H1 (cell line): ENCODE measurements at regions not wholly inside any gene's neighbourhood (a gene's known extent, or its start where the extent isn't known, plus 50 kb on each side); places are given as distances from the start of the nearest gene placed in this dataset.

ENCODE experiments used
- SIX5 ChIP-seq: IDR thresholded peaks from 2 replicates; pipeline ENCODE4 v1.6.1; 2011; ENCODE audit warnings: mild to moderate bottlenecking, low read depth, low read length
- TAF7 ChIP-seq: optimal IDR thresholded peaks from 2 replicates; pipeline ENCODE3; 2011; ENCODE audit warnings: low read depth, mild to moderate bottlenecking, inconsistent platforms, low read length, moderate library complexity, borderline replicate concordance
- TCF12 ChIP-seq: IDR thresholded peaks from 2 replicates; pipeline ENCODE4 v1.6.1; 2011; ENCODE audit warnings: low read depth, mild to moderate bottlenecking, low read length
- ZNF274 ChIP-seq: IDR thresholded peaks from 2 replicates; pipeline ENCODE4 v1.7.0; 2012; ENCODE audit warnings: low read length, borderline replicate concordance; ENCODE audit errors: extremely low read depth

DNA sequence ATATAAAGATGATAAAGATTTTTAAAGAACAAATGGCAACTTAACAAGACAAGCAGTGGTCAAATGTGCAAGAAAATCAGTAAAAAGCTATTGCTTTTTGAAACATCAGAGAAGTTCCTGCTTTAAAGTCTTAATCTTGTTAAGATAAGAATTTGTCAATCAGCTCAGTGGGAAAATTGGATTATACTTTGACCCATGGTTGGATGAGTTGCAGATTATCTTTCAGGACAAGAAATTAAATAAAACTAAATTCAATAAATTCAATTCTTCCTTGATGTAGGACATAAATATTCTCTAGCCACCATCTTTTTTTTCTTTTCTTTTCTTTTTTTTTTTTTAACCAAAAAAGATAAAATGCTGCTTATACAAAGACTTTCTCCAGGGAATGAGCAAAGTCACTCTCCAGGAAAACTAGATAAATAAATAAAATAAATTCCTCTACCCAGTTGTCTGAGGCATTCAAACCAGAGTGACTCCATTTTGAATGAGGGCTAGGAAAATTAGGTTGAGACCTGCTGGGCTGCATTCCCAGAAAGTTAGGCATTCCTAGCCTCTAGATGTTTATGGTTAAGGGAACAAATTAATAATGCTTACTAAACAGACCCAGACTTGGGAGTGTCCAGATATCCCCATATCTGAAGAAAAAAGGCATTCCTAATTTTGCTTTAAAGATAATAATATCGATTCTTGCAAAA lies 211.2 kb downstream of the SNCA start (continued):
- TF ChIP-seq TAF7 (no peak), ZNF274 (no peak), SIX5 (no peak), TCF12 (no peak)
